ENCODE measurements at regions not wholly inside any gene's neighbourhood (a gene's known extent, or its start where the extent isn't known, plus 50 kb on each side); places are given as distances from the start of the nearest gene placed in this dataset.
"Not testable (repeated sequence)": the region's sequence is repeated elsewhere in the genome, so short reads cannot be mapped to it uniquely, and the experiment has no call there.

DNA sequence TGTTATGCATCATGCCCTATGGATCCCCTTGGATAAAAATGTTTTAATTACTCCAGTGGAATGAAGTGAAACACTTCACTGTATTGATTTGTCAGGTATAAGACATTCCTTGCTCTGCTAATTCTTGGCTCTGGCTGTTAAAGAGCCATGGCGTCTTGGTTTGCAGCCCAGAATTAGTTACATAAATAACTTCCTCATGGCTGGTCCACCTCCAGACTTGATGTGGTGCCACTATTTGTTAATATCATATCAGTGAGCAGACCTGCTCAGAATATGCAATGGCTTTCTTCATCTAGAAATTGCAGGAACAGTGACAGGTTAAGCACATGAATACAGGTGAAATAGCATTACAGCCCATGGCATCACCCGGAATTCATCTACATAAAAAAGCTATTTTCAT lies 446.9 kb upstream of the GRIN3A start:
- no peak for DNase-seq (ENCODE audit: extremely low read depth, low read depth)
- no peak for TF ChIP-seq CTCF (IDR thresholded peaks at IDR 0.05; ENCODE audit: low read depth, low read length)

GRCh38 chr9:102178811-102179210 lies 440.4 kb upstream of the GRIN3A start:
- no peak for TF ChIP-seq CTCF (IDR thresholded peaks at IDR 0.05; ENCODE audit: low read depth, low read length)
- DNase-seq (ENCODE audit: extremely low read depth, low read depth), result no peak

DNA sequence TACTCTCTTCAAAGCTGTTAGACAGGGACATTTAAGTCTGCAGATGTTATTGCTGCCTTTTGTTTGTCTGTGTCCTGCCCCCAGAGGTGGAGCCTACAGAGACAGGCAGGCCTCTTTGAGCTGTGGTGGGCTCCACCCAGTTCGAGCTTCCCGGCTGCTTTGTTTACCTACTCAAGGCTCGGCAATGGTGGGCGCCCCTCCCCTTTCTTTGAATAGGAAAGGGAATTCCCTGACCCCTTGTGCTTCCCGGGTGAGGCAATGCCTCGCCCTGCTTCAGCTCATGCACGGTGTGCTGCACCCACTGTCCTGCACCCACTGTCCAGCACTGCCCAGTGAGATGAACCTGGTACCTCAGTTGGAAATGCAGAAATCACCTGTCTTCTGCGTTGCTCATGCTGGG lies 435.8 kb upstream of the GRIN3A start:
- DNase-seq (ENCODE audit: extremely low read depth, low read depth), result not testable (repeated sequence)

GRCh38 chr9:102164247-102164646 lies 425.8 kb upstream of the GRIN3A start:
- no peak for DNase-seq (ENCODE audit: extremely low read depth, low read depth)
- TF ChIP-seq CTCF (IDR thresholded peaks at IDR 0.05; ENCODE audit: low read depth, low read length), result no peak

DNA sequence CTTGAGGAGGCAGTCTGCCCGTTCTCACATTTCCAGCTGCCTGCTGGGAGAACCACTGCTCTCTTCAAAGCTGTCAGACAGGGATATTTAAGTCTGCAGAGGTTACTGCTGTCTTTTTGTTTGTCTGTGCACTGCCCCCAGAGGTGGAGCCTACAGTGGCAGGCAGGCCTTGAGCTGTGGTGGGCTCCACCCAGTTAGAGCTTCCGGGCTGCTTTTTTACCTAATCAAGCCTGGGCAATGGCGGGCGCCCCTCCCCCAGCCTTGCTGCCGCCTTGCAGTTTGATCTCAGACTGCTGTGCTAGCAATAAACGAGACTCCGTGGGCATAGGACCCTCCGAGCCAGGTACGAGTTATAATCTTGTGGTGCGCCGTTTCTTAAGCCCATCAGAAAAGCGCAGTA lies 414.6 kb upstream of the GRIN3A start:
- not testable (repeated sequence) for DNase-seq (ENCODE audit: extremely low read depth, low read depth)

DNA sequence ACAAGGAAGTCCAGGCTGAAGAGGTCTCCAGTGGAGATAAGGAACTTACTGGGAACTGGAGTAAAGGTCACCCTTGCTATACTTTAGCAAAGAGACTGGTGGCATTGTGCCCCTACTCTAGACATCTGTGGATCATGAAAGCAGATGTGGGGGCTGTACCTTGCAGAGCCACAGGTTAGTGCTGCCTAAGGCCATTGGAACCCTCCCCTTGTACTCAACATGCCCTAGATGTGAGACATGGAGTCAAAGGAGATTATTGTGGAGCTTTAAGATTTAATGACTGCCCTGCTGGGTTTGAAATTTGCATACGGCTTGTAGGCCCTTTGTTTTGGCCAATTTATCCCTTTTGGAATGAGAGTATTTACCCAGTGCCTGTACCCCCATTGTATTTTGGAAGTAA lies 397.3 kb upstream of the GRIN3A start:
- DNase-seq (ENCODE audit: extremely low read depth, low read depth), result no peak
- TF ChIP-seq CTCF (IDR thresholded peaks at IDR 0.05; ENCODE audit: low read depth, low read length), result no peak

GRCh38 chr9:102124465-102124864 lies 386.0 kb upstream of the GRIN3A start:
- no peak for DNase-seq (ENCODE audit: extremely low read depth, low read depth)
- no peak for TF ChIP-seq CTCF (IDR thresholded peaks at IDR 0.05; ENCODE audit: low read depth, low read length)

DNA sequence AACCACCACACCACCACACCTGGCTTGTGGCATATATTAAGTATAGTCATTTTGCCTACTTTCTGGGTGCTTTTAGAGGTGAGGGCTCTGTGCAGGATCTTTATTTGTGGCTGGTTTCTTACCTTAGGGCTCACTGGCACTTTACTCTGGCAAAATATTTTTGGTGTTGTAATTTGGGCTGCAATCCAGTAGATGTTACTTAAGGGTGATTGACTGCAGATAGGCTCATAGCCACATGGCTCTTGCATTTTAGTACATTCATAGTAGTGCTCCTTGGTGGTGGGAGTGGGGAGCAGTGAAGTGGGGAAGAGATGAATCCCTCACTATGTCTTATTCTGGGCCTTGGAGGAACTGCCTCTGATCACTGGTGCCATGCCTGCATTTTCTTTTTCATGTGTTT lies 376.1 kb upstream of the GRIN3A start:
- no peak for DNase-seq (ENCODE audit: extremely low read depth, low read depth)
- no peak for TF ChIP-seq CTCF (IDR thresholded peaks at IDR 0.05; ENCODE audit: low read depth, low read length)

DNA sequence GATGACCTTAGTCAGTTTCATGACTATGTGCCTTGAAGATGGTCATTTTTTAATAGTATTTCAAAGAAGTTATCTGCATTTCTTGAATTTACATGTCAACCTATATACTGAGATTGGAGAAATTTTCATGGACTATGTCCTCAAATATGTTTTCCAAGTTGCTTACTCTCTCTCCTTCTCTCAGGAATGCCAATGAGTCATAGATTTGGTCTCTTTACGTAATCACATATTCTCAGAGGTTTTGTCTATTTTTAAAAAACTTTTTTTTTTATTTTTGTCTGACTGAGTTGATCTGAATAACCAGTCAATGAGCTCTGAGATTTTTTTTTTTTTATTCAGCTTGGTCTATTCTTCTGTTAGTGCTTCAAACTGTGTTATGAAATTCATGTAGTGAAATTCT lies 374.7 kb upstream of the GRIN3A start:
- DNase-seq (ENCODE audit: extremely low read depth, low read depth), result no peak

More for the DNA sequence above, 374.7 kb upstream of the GRIN3A start:
- TF ChIP-seq CTCF (IDR thresholded peaks at IDR 0.05; ENCODE audit: low read depth, low read length), result no peak
